ENCODE measurements at regions not wholly inside any gene's neighbourhood (a gene's known extent, or its start where the extent isn't known, plus 50 kb on each side); places are given as distances from the start of the nearest gene placed in this dataset.

- no TSS peak for BruUV-seq (replicated peaks)
- TF ChIP-seq EZH2 (IDR thresholded peaks at IDR 0.05; ENCODE audit: low read length, unreplicated experiment) (no peak), EZH2phosphoT487 (IDR thresholded peaks at IDR 0.05; ENCODE audit: borderline replicate concordance, low read length) (no peak), CTCF (conservative IDR thresholded peaks at IDR 0.05; ENCODE audit: low read depth, low read length) (no peak)
- no peak overlapping the region for H3K4me2 ChIP-seq (ENCODE audit: low read length)
- ChIA-PET POLR2A (ENCODE audit: unreplicated experiment) (no interaction called here), CTCF (no interaction called here)
- intact Hi-C loops (cut with micrococcal nuclease): no loop called here
- H3K4me1 ChIP-seq (ENCODE audit: insufficient read depth, low read length): peaks cover 16% of the 10 kb centered on the region
- H4K20me1 ChIP-seq (ENCODE audit: low read length): no peaks in the 10 kb centered on the region
- ATAC-seq (no peak), DNase-seq (no peak)
- no peak overlapping the region for H2AFZ ChIP-seq (ENCODE audit: low read length)
- no peaks in the 10 kb centered on the region for H3K27me3 ChIP-seq (ENCODE audit: low read length)
- no peaks in the 10 kb centered on the region for H3K9me3 ChIP-seq (ENCODE audit: low read length)
- no peaks in the 10 kb centered on the region for H3K36me3 ChIP-seq (ENCODE audit: low read depth, low read length)
- H3F3A ChIP-seq (ENCODE audit: low read length, unreplicated experiment): no peaks in the 10 kb centered on the region
- H3K4me3 ChIP-seq (ENCODE audit: low read length): no peak overlapping the region
- no peak overlapping the region for H3K27ac ChIP-seq (ENCODE audit: low read length)
- H3K9me2 ChIP-seq (replicated peaks; ENCODE audit: low read length): no peaks in the 10 kb centered on the region
- no peak overlapping the region for H3K9ac ChIP-seq (ENCODE audit: low read length)
- no peaks in the 10 kb centered on the region for H3K79me2 ChIP-seq (ENCODE audit: low read length)
Observed at GRCh38 chr18:34117319-34117718, 107.4 kb downstream of the NOL4 start.

- ChIA-PET POLR2A (ENCODE audit: unreplicated experiment) (no interaction called here), CTCF (no interaction called here)
- no peak for DNase-seq
- no peak for TF ChIP-seq EZH2 (IDR thresholded peaks at IDR 0.05; ENCODE audit: low read length, unreplicated experiment)
- no peak for TF ChIP-seq EZH2phosphoT487 (IDR thresholded peaks at IDR 0.05; ENCODE audit: borderline replicate concordance, low read length)
- TF ChIP-seq CTCF (conservative IDR thresholded peaks at IDR 0.05; ENCODE audit: low read depth, low read length): no peak
- intact Hi-C loops (cut with micrococcal nuclease): no loop called here
- no peaks in the 10 kb centered on the region for H3K79me2 ChIP-seq (ENCODE audit: low read length)
- H3K27me3 ChIP-seq (ENCODE audit: low read length): no peaks in the 10 kb centered on the region
- no peak overlapping the region for H2AFZ ChIP-seq (ENCODE audit: low read length)
- H3K4me3 ChIP-seq (ENCODE audit: low read length): no peak overlapping the region
- H3K9me2 ChIP-seq (replicated peaks; ENCODE audit: low read length): no peaks in the 10 kb centered on the region
- H3K9ac ChIP-seq (ENCODE audit: low read length): no peak overlapping the region
- H3K4me1 ChIP-seq (ENCODE audit: insufficient read depth, low read length): peaks cover 4% of the 10 kb centered on the region
- H3F3A ChIP-seq (ENCODE audit: low read length, unreplicated experiment): no peaks in the 10 kb centered on the region
- H3K4me2 ChIP-seq (ENCODE audit: low read length): no peak overlapping the region
- H3K9me3 ChIP-seq (ENCODE audit: low read length): no peaks in the 10 kb centered on the region
- no TSS peak for BruUV-seq (replicated peaks)
- H4K20me1 ChIP-seq (ENCODE audit: low read length): no peaks in the 10 kb centered on the region
- no peak overlapping the region for H3K27ac ChIP-seq (ENCODE audit: low read length)
- H3K36me3 ChIP-seq (ENCODE audit: low read depth, low read length): no peaks in the 10 kb centered on the region
- ATAC-seq: no peak
Observed at GRCh38 chr18:34115409-34116081, 109.2 kb downstream of the NOL4 start.

GRCh38 chr18:34114996-34115395 lies 109.7 kb downstream of the NOL4 start:
- CTCF ChIA-PET: no interaction called here
- Histone ChIP-seq H3K79me2 (ENCODE audit: low read length) (no peaks in the 10 kb centered on the region), H3F3A (ENCODE audit: low read length, unreplicated experiment) (no peaks in the 10 kb centered on the region), H3K9me3 (ENCODE audit: low read length) (no peaks in the 10 kb centered on the region), H2AFZ (ENCODE audit: low read length) (no peak overlapping the region), H3K27me3 (ENCODE audit: low read length) (no peaks in the 10 kb centered on the region), H3K4me1 (ENCODE audit: insufficient read depth, low read length) (no peaks in the 10 kb centered on the region), H3K4me2 (ENCODE audit: low read length) (no peak overlapping the region), H3K36me3 (ENCODE audit: low read depth, low read length) (no peaks in the 10 kb centered on the region), H3K4me3 (ENCODE audit: low read length) (no peak overlapping the region), H3K9ac (ENCODE audit: low read length) (no peak overlapping the region), H4K20me1 (ENCODE audit: low read length) (no peaks in the 10 kb centered on the region), H3K9me2 (replicated peaks; ENCODE audit: low read length) (no peaks in the 10 kb centered on the region), H3K27ac (ENCODE audit: low read length) (no peak overlapping the region)
- POLR2A ChIA-PET (ENCODE audit: unreplicated experiment): no interaction called here
- TF ChIP-seq EZH2phosphoT487 (IDR thresholded peaks at IDR 0.05; ENCODE audit: borderline replicate concordance, low read length) (no peak), EZH2 (IDR thresholded peaks at IDR 0.05; ENCODE audit: low read length, unreplicated experiment) (no peak), CTCF (conservative IDR thresholded peaks at IDR 0.05; ENCODE audit: low read depth, low read length) (no peak)
- no peak for DNase-seq
- BruUV-seq (replicated peaks): no TSS peak
- ATAC-seq: no peak
- intact Hi-C loops (cut with micrococcal nuclease): no loop called here
